ENCODE measurements at regions not wholly inside any gene's neighbourhood (a gene's known extent, or its start where the extent isn't known, plus 50 kb on each side); places are given as distances from the start of the nearest gene placed in this dataset.

DNA sequence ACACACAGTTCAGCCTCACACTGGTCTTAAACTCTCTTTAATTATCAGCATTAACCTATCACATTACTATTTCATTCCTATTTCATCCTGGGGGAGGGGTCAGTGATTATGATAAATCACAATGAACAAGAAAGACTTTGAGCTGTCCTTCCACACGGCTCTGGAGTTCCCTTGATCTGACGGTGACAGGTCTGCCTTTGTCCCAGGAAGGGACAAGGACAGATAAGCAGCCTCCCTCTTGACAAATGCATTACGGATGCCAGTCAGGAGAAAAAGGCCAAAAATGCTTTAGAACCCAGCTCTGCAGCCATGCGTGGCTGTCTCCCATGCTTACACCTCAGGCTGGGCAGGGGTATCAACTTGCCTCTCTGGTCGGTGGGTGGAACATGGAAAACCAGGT is 281.7 kb downstream of the BCL11A start:
- TF ChIP-seq, protein P1, sequence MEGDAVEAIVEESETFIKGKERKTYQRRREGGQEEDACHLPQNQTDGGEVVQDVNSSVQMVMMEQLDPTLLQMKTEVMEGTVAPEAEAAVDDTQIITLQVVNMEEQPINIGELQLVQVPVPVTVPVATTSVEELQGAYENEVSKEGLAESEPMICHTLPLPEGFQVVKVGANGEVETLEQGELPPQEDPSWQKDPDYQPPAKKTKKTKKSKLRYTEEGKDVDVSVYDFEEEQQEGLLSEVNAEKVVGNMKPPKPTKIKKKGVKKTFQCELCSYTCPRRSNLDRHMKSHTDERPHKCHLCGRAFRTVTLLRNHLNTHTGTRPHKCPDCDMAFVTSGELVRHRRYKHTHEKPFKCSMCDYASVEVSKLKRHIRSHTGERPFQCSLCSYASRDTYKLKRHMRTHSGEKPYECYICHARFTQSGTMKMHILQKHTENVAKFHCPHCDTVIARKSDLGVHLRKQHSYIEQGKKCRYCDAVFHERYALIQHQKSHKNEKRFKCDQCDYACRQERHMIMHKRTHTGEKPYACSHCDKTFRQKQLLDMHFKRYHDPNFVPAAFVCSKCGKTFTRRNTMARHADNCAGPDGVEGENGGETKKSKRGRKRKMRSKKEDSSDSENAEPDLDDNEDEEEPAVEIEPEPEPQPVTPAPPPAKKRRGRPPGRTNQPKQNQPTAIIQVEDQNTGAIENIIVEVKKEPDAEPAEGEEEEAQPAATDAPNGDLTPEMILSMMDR (IDR thresholded peaks at IDR 0.05): no peak
- Histone ChIP-seq H3K36me3 (ENCODE audit: low read depth) (no peaks in the 10 kb centered on the region), H3K9me3 (peaks cover 9% of the 10 kb centered on the region), H3K4me1 (ENCODE audit: low read depth) (no peaks in the 10 kb centered on the region), H3K4me3 (no peak overlapping the region)
- intact Hi-C loops (cut with DNase I, micrococcal nuclease): no loop called here
- no peak for DNase-seq
- ATAC-seq: no peak

DNA sequence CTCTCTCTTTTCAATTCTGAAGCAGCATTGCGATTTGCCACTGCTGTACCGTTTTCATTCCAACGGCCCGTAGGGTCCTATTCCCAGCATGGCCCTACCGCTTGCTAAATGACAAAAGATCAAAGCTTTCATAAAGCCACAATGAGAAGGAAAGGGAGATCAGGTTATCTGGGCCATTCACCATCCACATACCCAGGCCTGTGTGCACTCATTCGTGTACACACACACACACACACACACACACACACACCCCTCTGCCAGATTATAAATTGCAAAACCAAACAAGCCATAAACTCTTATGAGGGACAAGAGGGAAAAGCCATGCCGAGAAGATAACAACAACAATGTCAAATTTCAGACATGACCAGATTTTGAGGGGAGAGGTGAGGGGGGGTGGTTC is 282.3 kb downstream of the BCL11A start:
- intact Hi-C loops (cut with DNase I, micrococcal nuclease): no loop called here

DNA sequence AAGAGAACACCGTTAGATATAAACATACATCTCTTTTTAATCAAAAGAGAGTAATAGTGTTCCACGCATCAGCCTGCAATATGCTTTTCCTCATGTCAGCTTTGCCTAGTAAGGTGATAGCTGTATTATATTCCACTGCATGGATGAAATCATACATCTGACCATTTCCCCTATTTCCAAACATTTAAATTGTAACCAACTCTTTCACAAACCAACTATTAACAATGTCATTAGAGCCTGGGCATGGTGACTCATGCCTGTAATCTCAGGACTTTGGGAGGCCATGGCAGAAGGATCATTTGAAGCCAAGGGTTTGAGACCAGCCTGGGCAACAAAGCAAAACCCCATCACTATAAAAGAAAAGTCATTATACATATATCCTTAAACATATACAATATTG is 284.8 kb downstream of the BCL11A start:
- DNase-seq (no peak), ATAC-seq (no peak)
- Histone ChIP-seq H3K4me1 (ENCODE audit: low read depth) (no peaks in the 10 kb centered on the region), H3K36me3 (ENCODE audit: low read depth) (no peaks in the 10 kb centered on the region), H3K9me3 (no peaks in the 10 kb centered on the region), H3K4me3 (no peak overlapping the region)
- TF ChIP-seq, protein P1 (IDR thresholded peaks at IDR 0.05): no peak
- intact Hi-C loops (cut with DNase I, micrococcal nuclease): no loop called here

More for the DNA sequence above, 282.3 kb downstream of the BCL11A start:
- no peak overlapping the region for H3K4me3 ChIP-seq
- H3K4me1 ChIP-seq (ENCODE audit: low read depth): no peaks in the 10 kb centered on the region
- TF ChIP-seq, protein P1 (IDR thresholded peaks at IDR 0.05): no peak
- peaks cover 9% of the 10 kb centered on the region for H3K9me3 ChIP-seq
- no peak for ATAC-seq
- no peak for DNase-seq
- H3K36me3 ChIP-seq (ENCODE audit: low read depth): no peaks in the 10 kb centered on the region

DNA sequence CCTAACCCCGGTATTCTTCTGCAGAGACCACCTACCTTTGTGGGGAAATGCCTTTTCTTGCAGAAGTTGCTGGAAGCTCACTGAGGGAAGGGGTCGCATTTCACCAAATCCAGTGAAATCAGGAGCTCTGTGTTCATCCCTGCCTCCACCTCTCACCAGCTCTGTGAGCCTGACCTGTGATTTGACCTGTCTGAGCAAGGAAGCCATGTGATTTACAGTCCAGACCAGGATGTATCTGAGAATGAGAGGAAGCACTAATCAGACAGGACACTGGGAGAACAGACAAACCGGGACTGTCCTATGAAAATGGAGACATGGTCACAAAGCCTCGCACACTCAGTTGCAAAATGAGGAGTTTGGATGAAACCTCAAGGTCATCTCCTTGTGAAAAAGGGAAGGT is 285.4 kb downstream of the BCL11A start:
- TF ChIP-seq, protein P1 (IDR thresholded peaks at IDR 0.05): no peak
- Histone ChIP-seq H3K9me3 (no peaks in the 10 kb centered on the region), H3K4me1 (ENCODE audit: low read depth) (no peaks in the 10 kb centered on the region), H3K4me3 (no peak overlapping the region), H3K36me3 (ENCODE audit: low read depth) (no peaks in the 10 kb centered on the region)
- no peak for ATAC-seq
- no peak for DNase-seq
- intact Hi-C loops (cut with DNase I, micrococcal nuclease): no loop called here

DNA sequence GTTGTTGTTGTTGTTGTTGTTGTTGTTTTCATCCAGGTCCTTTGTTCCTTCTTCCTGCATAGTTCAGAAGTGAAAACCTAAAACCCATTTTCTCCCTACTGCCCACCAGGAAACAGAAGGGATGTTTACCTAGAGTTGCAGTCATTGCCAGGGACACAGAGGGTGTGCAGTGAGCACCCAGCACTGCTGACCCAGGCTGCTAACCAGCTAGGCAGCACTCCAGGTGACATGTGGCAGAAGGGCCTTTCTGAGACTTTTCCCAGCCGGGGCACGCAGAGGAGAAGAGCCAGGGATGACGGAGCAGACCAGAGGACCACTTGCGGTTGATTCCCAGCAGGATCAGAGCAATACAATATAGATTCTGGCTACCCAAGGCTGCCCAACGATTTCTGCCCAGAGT is 286.3 kb downstream of the BCL11A start:
- no peaks in the 10 kb centered on the region for H3K4me1 ChIP-seq (ENCODE audit: low read depth)
- TF ChIP-seq, protein P1 (IDR thresholded peaks at IDR 0.05): no peak
- H3K9me3 ChIP-seq: no peaks in the 10 kb centered on the region
- intact Hi-C loops (cut with DNase I, micrococcal nuclease): no loop called here
- no peak for DNase-seq
- no peak overlapping the region for H3K4me3 ChIP-seq
- H3K36me3 ChIP-seq (ENCODE audit: low read depth): no peaks in the 10 kb centered on the region
- no peak for ATAC-seq

DNA sequence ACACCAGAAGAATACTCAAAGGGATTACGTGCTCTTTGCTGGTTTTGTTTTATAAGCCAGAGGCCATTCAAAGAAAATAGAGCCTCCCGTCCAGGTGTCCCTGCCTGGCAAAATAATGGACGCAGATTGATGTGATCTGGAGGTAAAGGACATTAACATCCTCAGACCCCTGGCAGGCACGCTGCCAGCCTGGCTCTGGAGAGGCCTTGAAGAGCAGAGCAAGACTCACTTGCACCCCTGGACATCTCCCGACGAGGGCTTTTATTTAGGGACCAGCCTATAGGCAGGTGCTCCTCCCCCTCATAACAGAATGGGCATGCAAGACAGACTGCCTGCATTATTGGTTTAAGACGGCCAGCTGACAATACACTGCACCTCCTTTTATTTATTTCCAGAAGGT is 291.3 kb downstream of the BCL11A start:
- TF ChIP-seq, protein P1 (IDR thresholded peaks at IDR 0.05): no peak
- Histone ChIP-seq H3K4me1 (ENCODE audit: low read depth) (no peaks in the 10 kb centered on the region), H3K36me3 (ENCODE audit: low read depth) (no peaks in the 10 kb centered on the region), H3K4me3 (no peak overlapping the region), H3K9me3 (no peaks in the 10 kb centered on the region)
- no peak for DNase-seq
- intact Hi-C loops (cut with DNase I, micrococcal nuclease): no loop called here
- ATAC-seq: no peak
